ENCODE measurements at regions not wholly inside any gene's neighbourhood (a gene's known extent, or its start where the extent isn't known, plus 50 kb on each side); places are given as distances from the start of the nearest gene placed in this dataset.
A peak's percentile ranks its signal among the peaks of the same experiment; 100 is the strongest.

DNA sequence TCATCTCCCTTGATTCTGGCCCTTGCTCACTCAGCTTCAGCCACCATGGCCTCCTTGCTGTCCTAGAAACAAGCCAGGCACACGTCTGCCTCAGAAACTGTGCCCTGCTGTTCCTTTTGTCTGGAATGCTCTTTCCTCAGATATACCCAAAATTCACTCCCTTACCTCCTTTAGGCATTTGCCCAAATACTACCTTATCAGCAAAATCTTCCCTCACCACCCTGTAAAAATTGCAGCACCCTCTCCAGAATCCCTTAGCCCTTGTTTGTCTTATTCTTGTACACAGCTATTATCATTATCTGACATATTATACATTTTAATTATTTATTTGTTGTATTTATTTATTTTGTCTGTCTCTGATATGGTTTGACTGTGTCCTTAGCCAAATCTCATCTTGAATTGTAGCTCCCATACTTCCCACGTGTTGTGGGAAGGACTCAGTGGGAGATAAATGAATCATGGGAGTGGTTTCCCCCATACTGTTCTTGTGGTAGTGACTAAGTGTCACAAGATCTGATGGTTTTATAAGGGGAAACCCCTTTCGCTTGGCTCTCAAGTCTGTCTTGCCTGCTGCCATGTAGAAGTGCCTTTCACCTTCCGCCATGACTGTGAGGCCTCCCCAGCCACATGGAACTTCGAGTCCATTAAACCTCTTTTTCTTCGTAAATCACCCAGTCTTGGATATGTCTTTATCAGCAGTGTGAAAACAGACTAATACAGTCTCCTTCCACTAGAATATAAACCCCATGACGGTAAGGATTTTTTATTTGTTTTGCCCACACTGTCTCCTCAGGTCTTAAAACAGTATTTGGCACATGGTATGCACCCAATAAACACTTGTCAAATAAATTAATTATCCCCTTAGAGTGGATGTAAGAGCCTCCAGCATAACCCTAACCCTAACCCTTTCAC lies 60.0 kb upstream of the STT3B start:
- peak; percentile 34 for DNase-seq (ENCODE audit: low read depth, low spot score)
- in situ Hi-C loops (cut with HindIII; ENCODE audit: low pct_unique_long_range_greater_than_20kb, low sequenced_read_pairs) = no loop called here

DNA sequence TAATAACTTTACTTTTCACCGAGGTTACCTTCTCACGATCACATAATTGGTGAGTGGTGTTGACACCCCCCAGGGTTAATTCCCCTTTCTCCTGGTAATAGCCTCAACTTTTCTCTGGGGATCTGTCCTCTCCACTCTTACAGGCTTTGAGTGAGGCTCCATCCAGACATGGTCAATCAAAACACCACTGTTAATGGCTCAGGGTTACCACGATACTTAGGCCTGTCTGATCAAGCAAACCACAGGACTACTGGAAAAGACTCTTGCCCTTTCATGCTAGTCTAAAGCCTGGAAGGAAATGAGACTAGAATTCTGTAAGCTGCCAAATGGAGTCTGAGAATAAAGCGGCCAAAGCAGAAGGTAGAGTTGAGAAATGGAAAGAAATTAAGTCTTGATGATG lies 56.5 kb upstream of the STT3B start:
- DNase-seq (ENCODE audit: low read depth, low spot score) = no peak
- in situ Hi-C loops (cut with HindIII; ENCODE audit: low pct_unique_long_range_greater_than_20kb, low sequenced_read_pairs) = no loop called here

- DNase-seq (ENCODE audit: low read depth, low spot score) = peak; percentile 12
- in situ Hi-C loops (cut with HindIII; ENCODE audit: low pct_unique_long_range_greater_than_20kb, low sequenced_read_pairs) = no loop called here
Observed at GRCh38 chr3:31479431-31479830, 53.3 kb upstream of the STT3B start.

DNA sequence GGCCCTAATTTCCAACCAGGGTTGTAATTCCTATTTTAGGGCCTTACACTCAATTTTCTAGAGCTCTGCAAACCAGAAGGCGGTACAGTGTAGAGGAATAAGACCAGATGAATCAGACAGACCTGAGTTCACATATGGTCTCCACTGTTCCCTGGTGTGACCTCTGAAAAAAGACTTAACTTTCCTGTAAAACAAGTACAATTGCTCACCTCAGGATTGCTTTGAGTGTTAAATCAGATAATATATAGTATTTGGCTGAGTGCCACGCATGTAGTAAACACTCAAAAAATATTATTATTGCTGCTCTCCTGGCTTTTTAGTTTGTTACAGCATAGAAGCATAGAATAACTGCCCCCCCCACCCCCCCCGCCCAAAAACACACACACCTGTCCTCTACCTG lies 51.0 kb upstream of the STT3B start:
- in situ Hi-C loops (cut with HindIII; ENCODE audit: low pct_unique_long_range_greater_than_20kb, low sequenced_read_pairs) = no loop called here
- DNase-seq (ENCODE audit: low read depth, low spot score) = no peak

DNA sequence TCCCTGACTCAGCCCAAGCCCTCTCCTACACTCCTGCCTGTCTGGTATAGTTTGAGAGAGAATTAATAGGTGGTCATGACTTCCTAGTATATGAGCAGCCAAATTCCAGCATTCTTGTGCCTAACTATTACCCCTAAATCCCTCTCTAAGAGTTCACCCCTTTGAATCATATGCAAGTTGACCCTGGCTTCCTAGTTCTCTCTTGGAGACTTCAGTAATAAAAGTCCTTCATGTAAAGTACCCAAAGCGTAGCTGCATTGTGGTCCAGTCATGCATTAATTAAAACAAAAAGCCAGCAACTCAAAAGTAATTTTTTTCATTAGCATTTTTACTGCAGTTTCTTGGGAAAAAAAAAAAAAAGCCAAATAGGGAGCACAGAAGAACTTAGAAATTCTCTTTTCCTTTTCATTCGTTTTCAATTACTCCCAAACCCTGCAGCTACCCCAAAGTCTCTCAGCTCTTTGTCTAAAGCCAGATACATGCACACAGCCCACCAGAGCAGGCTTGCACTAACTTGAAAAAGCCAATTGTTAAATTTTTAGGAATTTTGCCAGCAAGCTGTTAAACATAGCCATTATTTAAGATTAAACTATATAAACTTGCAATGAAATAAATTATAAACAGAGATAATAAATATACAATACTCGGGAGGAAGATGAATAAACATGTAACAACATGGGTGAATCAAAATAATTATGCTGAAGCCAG lies 50.1 kb upstream of the STT3B start:
- DNase-seq (ENCODE audit: low read depth, low spot score) = no peak
- in situ Hi-C loops (cut with HindIII; ENCODE audit: low pct_unique_long_range_greater_than_20kb, low sequenced_read_pairs) = no loop called here

Small RNA genes lying in the stretch of these regions (small RNA-seq; reads per million reads assigned to genes)
- 0 to 0.05 reads per million in 2 experiments for gene MIR466
- gene RNA5SP127 = 0 to 0.05 reads per million in 2 experiments
